ENCODE measurements at regions not wholly inside any gene's neighbourhood (a gene's known extent, or its start where the extent isn't known, plus 50 kb on each side); places are given as distances from the start of the nearest gene placed in this dataset.

GRCh38 chr9:33638391-33638915 is 114.4 kb downstream of the ANKRD18B start:
- no peak for TF ChIP-seq HINFP (CRISPR knock-in tag; IDR thresholded peaks at IDR 0.05; ENCODE audit: low read depth)
- no peak for TF ChIP-seq DPF2 (CRISPR knock-in tag; IDR thresholded peaks at IDR 0.05; ENCODE audit: borderline replicate concordance, low read depth)
- TF ChIP-seq ATF6 (CRISPR knock-in tag; conservative IDR thresholded peaks at IDR 0.05): no peak
- TF ChIP-seq ARID3A (IDR thresholded peaks at IDR 0.05; ENCODE audit: low read depth, low read length): no peak
- TF ChIP-seq SP4 (CRISPR knock-in tag; IDR thresholded peaks at IDR 0.05): no peak
- TF ChIP-seq CHD4 (IDR thresholded peaks at IDR 0.05; ENCODE audit: borderline replicate concordance, low read length): no peak
- TF ChIP-seq PBX3 (CRISPR knock-in tag; IDR thresholded peaks at IDR 0.05; ENCODE audit: borderline replicate concordance): no peak

Data from HepG2 (cell line).